ENCODE measurements at regions not wholly inside any gene's neighbourhood (a gene's known extent, or its start where the extent isn't known, plus 50 kb on each side); places are given as distances from the start of the nearest gene placed in this dataset.

DNA sequence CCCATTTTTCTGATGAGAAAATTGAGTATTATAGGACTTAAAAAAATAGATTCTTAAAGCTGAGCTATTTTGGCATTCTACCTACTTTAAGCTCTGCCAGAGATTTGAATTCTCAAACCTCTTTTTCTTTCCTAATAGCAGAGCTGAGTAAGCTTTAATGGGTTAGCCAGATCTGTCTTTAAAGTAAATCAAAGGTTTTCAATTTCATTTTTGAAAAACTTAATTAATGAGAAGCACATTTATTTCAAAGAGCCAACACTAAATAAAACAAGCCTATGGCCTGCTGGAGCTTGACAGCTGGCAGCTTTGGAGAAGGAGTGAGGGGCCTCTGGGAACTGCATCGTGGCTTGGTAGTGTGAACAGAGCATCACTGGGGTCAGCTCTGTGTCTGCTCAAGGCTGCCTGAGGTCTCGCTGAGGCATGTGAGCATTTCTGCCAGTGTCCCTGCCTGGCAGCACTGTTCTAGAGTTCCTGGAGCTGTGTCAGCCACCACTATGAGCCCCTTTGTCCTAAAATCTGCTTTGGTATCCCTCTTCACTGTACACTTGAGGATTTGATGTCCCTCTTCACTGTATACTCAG lies 50.4 kb upstream of the PRSS23 start:
- TF ChIP-seq, protein P1, sequence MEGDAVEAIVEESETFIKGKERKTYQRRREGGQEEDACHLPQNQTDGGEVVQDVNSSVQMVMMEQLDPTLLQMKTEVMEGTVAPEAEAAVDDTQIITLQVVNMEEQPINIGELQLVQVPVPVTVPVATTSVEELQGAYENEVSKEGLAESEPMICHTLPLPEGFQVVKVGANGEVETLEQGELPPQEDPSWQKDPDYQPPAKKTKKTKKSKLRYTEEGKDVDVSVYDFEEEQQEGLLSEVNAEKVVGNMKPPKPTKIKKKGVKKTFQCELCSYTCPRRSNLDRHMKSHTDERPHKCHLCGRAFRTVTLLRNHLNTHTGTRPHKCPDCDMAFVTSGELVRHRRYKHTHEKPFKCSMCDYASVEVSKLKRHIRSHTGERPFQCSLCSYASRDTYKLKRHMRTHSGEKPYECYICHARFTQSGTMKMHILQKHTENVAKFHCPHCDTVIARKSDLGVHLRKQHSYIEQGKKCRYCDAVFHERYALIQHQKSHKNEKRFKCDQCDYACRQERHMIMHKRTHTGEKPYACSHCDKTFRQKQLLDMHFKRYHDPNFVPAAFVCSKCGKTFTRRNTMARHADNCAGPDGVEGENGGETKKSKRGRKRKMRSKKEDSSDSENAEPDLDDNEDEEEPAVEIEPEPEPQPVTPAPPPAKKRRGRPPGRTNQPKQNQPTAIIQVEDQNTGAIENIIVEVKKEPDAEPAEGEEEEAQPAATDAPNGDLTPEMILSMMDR (IDR thresholded peaks at IDR 0.05; ENCODE audit: insufficient read depth, low read length), result no peak
- peak; percentile 50 for DNase-seq (ENCODE audit: low read depth)
- H3K4me3 ChIP-seq (ENCODE audit: low read depth, low read length), result no peak overlapping the region

GRCh38 chr11:86749376-86749775 lies 51.0 kb upstream of the PRSS23 start:
- DNase-seq (ENCODE audit: low read depth), result no peak
- TF ChIP-seq, protein P1 (IDR thresholded peaks at IDR 0.05; ENCODE audit: insufficient read depth, low read length), result no peak
- H3K4me3 ChIP-seq (ENCODE audit: low read depth, low read length), result no peak overlapping the region

DNA sequence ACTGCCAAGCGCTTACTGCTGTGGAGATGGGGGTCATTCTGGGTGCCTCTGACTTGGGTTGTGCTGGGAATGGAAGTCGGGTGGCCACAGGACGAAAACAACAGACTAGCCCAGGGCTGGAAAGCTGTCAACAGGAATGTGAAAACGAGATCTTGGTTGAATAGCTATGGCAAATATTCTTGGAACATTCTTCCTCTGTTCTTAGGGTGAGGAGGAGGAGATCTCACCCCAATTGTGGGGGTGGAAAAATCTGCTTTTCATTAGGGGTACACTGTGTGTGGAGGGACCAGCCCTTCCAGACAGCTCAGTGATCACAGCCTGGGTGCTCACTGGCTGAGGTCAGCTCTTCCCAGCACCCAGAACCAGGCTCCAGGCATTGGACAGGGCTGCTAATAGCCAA lies 52.0 kb upstream of the PRSS23 start:
- TF ChIP-seq, protein P1 (IDR thresholded peaks at IDR 0.05; ENCODE audit: insufficient read depth, low read length), result no peak
- H3K4me3 ChIP-seq (ENCODE audit: low read depth, low read length), result no peak overlapping the region
- DNase-seq (ENCODE audit: low read depth), result peak; percentile 48

- no peak for DNase-seq (ENCODE audit: low read depth)
- H3K4me3 ChIP-seq (ENCODE audit: low read depth, low read length), result no peak overlapping the region
- TF ChIP-seq, protein P1 (IDR thresholded peaks at IDR 0.05; ENCODE audit: insufficient read depth, low read length), result no peak
Measured at GRCh38 chr11:86747801-86748200, 52.5 kb upstream of the PRSS23 start.

DNA sequence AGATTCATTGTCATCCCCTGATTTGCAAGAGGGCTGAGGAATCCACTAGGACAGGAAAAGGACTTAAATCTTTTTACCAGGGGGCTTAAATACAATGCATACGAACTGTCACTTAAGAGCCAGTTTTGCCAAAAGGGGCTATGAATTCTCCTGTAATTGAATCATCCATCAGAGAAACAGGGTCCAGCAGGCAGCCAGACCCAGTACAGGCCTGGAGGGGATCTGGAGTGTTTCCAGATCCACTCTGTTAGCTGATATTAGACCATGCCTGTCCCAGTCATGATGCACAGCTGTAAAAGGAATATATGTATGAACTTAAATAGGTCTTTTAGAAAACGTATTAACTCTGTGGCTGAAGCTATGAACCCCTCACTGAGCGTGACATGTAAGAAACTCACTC lies 53.8 kb upstream of the PRSS23 start:
- TF ChIP-seq, protein P1 (IDR thresholded peaks at IDR 0.05; ENCODE audit: insufficient read depth, low read length), result no peak
- H3K4me3 ChIP-seq (ENCODE audit: low read depth, low read length), result no peak overlapping the region
- no peak for DNase-seq (ENCODE audit: low read depth)

GRCh38 chr11:86745571-86745970 lies 54.8 kb upstream of the PRSS23 start:
- no peak for DNase-seq (ENCODE audit: low read depth)
- no peak overlapping the region for H3K4me3 ChIP-seq (ENCODE audit: low read depth, low read length)
- TF ChIP-seq, protein P1 (IDR thresholded peaks at IDR 0.05; ENCODE audit: insufficient read depth, low read length), result no peak

Measured in fibroblast of the aortic adventitia (primary cell).